Lower leg skin (tissue), 4 donors: ENCODE measurements at regions not wholly inside any gene's neighbourhood (a gene's known extent, or its start where the extent isn't known, plus 50 kb on each side); places are given as distances from the start of the nearest gene placed in this dataset.
A peak's percentile ranks its signal among the peaks of the same experiment; 100 is the strongest.
"Not testable (repeated sequence)": the region's sequence is repeated elsewhere in the genome, so short reads cannot be mapped to it uniquely, and the experiment has no call there.

Source experiments
- DNase-seq, 2 donors: peaks; one replicate each; pipeline ENCODE4 v3.0.0-alpha.2; 2019; ENCODE audit warnings: low spot score in 2 of 2
- H3K4me3 ChIP-seq: fragments of 200-600 bp; sonication (generic); 2 replicates; pipeline ENCODE4 v1.5.1; 2017; ENCODE audit warnings: mild to moderate bottlenecking, low read depth; ENCODE audit not compliant: poor library complexity, severe bottlenecking
- CTCF ChIP-seq, 3 donors: fragments of 450-650 bp; IDR thresholded peaks; one replicate each; pipeline ENCODE4 v1.5.1; 2016; ENCODE audit warnings: antibody characterized with exemption in 3 of 3, mild to moderate bottlenecking in 3 of 3, moderate library complexity in 2 of 3
- POLR2A ChIP-seq, 2 donors: fragments of 450-650 bp; IDR thresholded peaks; one replicate each; pipeline ENCODE4 v1.6.1; 2016 to 2017; ENCODE audit warnings: antibody characterized with exemption in 2 of 2, mild to moderate bottlenecking in 1 of 2, moderate library complexity in 1 of 2
- WGBS, 2 donors: methylation state at CpG; one replicate each; pipeline ENCODE4 v1.1.5; 2018; 5-methylcytosine and 5-hydroxymethylcytosine counted together
- intact Hi-C: fragments of 100-400 bp; cut with DNase I; formaldehyde crosslinking; loops from one replicate; pipeline ENCODE4 v1.15.0; 2023; ENCODE audit warnings: low total_unique reads

GRCh38 chr2:118582058-118582457 lies 265.4 kb downstream of the EN1 start:
- H3K4me3 ChIP-seq = no peak overlapping the region
- 90 to 93% methylated on average over 4 of the region's 4 CpGs for WGBS, 2 donors
- intact Hi-C loops = no loop called here
- TF ChIP-seq CTCF (IDR thresholded peaks at IDR 0.05) (no peak), POLR2A (IDR thresholded peaks at IDR 0.05) (no peak)
- no peak for DNase-seq

GRCh38 chr2:118580651-118581050 lies 266.8 kb downstream of the EN1 start:
- WGBS, 2 donors = 50 to 65% methylated on average over 1 of the region's 1 CpG
- peak in 1 of 2 donors; percentile 14 for DNase-seq
- TF ChIP-seq CTCF (IDR thresholded peaks at IDR 0.05) (no peak), POLR2A (IDR thresholded peaks at IDR 0.05) (no peak)
- H3K4me3 ChIP-seq = no peak overlapping the region
- intact Hi-C loops = no loop called here

- intact Hi-C loops = no loop called here
- no peak overlapping the region for H3K4me3 ChIP-seq
- TF ChIP-seq POLR2A (IDR thresholded peaks at IDR 0.05) (no peak), CTCF (IDR thresholded peaks at IDR 0.05) (no peak)
- DNase-seq = no peak
- 54 to 58% methylated on average over 2 of the region's 2 CpGs for WGBS, 2 donors
These were observed 267.3 kb downstream of the EN1 start for GRCh38 chr2:118580107-118580506.

- intact Hi-C loops = no loop called here
- DNase-seq = no peak
- TF ChIP-seq POLR2A (IDR thresholded peaks at IDR 0.05) = no peak
- no peak for TF ChIP-seq CTCF (IDR thresholded peaks at IDR 0.05)
- H3K4me3 ChIP-seq = no peak overlapping the region
- WGBS, 2 donors = 63 to 72% methylated on average over 2 of the region's 2 CpGs
These were observed 270.2 kb downstream of the EN1 start for GRCh38 chr2:118577202-118577601.

GRCh38 chr2:118576109-118576855 lies 271.2 kb downstream of the EN1 start:
- no peak overlapping the region for H3K4me3 ChIP-seq
- 49 to 51% methylated on average over 3 of the region's 3 CpGs for WGBS, 2 donors
- no peak for DNase-seq
- TF ChIP-seq POLR2A (IDR thresholded peaks at IDR 0.05) (no peak), CTCF (IDR thresholded peaks at IDR 0.05) (no peak)
- intact Hi-C loops = no loop called here

GRCh38 chr2:118572380-118572779 lies 275.1 kb downstream of the EN1 start:
- 91 to 97% methylated on average over 6 of the region's 6 CpGs for WGBS, 2 donors
- intact Hi-C loops, DNase-seq, H3K4me3 ChIP-seq: not testable (repeated sequence)
